ENCODE measurements at regions not wholly inside any gene's neighbourhood (a gene's known extent, or its start where the extent isn't known, plus 50 kb on each side); places are given as distances from the start of the nearest gene placed in this dataset.

DNA sequence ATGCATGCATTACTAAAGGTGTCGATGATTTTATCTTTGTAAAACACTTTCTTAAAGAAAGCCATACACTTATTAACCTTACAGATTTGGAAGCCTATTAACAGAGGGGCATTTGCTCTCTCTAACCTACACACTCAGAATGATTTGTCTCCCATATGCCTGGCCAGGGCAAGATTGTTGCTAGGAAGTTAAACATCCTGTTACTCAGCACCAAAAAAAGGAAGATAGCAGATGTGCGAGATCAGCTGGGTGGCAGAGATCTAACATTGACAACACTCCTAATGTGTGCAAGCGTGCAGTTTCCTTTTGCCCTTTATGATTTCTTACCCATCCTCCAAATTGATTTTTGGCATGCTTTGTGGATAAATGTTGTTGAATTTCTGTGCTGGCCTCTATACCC, 73.9 kb upstream of the TMEM108 start (continued):
- TF ChIP-seq ARID1B (IDR thresholded peaks at IDR 0.05): peak; percentile 57
- peak; percentile 50; the same call in 1 of the 2 replicates for TF ChIP-seq TEAD4 (IDR thresholded peaks at IDR 0.05; ENCODE audit: low read length)
- TF ChIP-seq TEAD4 (CRISPR knock-in tag; IDR thresholded peaks at IDR 0.05; ENCODE audit: borderline replicate concordance): no peak
- no peak for TF ChIP-seq ZC3H8 (IDR thresholded peaks at IDR 0.05)
- TF ChIP-seq NCOA4 (IDR thresholded peaks at IDR 0.05; ENCODE audit: partially characterized antibody): no peak
- TF ChIP-seq TRIM24 (IDR thresholded peaks at IDR 0.05): no peak
- no peak for TF ChIP-seq TAF7 (tag; IDR thresholded peaks at IDR 0.05)
- no peak for TF ChIP-seq HIVEP1 (CRISPR knock-in tag; IDR thresholded peaks at IDR 0.05)
- TF ChIP-seq, protein P1, sequence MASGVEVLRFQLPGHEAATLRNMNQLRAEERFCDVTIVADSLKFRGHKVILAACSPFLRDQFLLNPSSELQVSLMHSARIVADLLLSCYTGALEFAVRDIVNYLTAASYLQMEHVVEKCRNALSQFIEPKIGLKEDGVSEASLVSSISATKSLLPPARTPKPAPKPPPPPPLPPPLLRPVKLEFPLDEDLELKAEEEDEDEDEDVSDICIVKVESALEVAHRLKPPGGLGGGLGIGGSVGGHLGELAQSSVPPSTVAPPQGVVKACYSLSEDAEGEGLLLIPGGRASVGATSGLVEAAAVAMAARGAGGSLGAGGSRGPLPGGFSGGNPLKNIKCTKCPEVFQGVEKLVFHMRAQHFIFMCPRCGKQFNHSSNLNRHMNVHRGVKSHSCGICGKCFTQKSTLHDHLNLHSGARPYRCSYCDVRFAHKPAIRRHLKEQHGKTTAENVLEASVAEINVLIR (CRISPR knock-in tag; IDR thresholded peaks at IDR 0.05): no peak
- no peak for TF ChIP-seq KDM1A (IDR thresholded peaks at IDR 0.05)
- TF ChIP-seq RFX1 (IDR thresholded peaks at IDR 0.05): peak; percentile 33; the same call in 1 of the 2 replicates
- no peak for TF ChIP-seq CCNT2 (IDR thresholded peaks at IDR 0.05; ENCODE audit: borderline replicate concordance, extremely low read depth, insufficient read length, low read depth, low read length)
- no peak for TF ChIP-seq SUPT5H (IDR thresholded peaks at IDR 0.05)
- TF ChIP-seq TARDBP (IDR thresholded peaks at IDR 0.05): no peak
- no peak for TF ChIP-seq ILK (tag; IDR thresholded peaks at IDR 0.05; ENCODE audit: borderline replicate concordance, low read depth)
- TF ChIP-seq MEIS2 (IDR thresholded peaks at IDR 0.05; ENCODE audit: partially characterized antibody): peak; percentile 21
- no peak for TF ChIP-seq FOXM1 (IDR thresholded peaks at IDR 0.05; ENCODE audit: low read depth)
- no peak for TF ChIP-seq FOXM1 (CRISPR knock-in tag; IDR thresholded peaks at IDR 0.05; ENCODE audit: low read depth)
- peak; percentile 27; the same call in 1 of the 2 replicates for TF ChIP-seq CBFA2T3 (IDR thresholded peaks at IDR 0.05)
- TF ChIP-seq, protein P2, sequence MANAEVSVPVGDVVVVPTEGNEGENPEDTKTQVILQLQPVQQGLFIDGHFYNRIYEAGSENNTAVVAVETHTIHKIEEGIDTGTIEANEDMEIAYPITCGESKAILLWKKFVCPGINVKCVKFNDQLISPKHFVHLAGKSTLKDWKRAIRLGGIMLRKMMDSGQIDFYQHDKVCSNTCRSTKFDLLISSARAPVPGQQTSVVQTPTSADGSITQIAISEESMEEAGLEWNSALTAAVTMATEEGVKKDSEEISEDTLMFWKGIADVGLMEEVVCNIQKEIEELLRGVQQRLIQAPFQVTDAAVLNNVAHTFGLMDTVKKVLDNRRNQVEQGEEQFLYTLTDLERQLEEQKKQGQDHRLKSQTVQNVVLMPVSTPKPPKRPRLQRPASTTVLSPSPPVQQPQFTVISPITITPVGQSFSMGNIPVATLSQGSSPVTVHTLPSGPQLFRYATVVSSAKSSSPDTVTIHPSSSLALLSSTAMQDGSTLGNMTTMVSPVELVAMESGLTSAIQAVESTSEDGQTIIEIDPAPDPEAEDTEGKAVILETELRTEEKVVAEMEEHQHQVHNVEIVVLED (CRISPR knock-in tag; IDR thresholded peaks at IDR 0.05): no peak
- TF ChIP-seq CBX5 (IDR thresholded peaks at IDR 0.05; ENCODE audit: borderline replicate concordance, low read depth): no peak
- no peak for TF ChIP-seq ETV5 (CRISPR knock-in tag; IDR thresholded peaks at IDR 0.05; ENCODE audit: low read depth)
- TF ChIP-seq ZNF165 (CRISPR knock-in tag; IDR thresholded peaks at IDR 0.05; ENCODE audit: borderline replicate concordance): no peak
- TF ChIP-seq, protein P3, sequence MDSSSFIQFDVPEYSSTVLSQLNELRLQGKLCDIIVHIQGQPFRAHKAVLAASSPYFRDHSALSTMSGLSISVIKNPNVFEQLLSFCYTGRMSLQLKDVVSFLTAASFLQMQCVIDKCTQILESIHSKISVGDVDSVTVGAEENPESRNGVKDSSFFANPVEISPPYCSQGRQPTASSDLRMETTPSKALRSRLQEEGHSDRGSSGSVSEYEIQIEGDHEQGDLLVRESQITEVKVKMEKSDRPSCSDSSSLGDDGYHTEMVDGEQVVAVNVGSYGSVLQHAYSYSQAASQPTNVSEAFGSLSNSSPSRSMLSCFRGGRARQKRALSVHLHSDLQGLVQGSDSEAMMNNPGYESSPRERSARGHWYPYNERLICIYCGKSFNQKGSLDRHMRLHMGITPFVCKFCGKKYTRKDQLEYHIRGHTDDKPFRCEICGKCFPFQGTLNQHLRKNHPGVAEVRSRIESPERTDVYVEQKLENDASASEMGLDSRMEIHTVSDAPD (CRISPR knock-in tag; IDR thresholded peaks at IDR 0.05): no peak
- TF ChIP-seq TEAD1 (CRISPR knock-in tag; IDR thresholded peaks at IDR 0.05): no peak
- TF ChIP-seq ZNF76 (CRISPR knock-in tag; IDR thresholded peaks at IDR 0.05; ENCODE audit: borderline replicate concordance): no peak
- TF ChIP-seq SIX5 (IDR thresholded peaks at IDR 0.05; ENCODE audit: borderline replicate concordance in 1 of 2, insufficient read depth in 1 of 2, low read depth in 1 of 2, low read length in 2 of 2): no peak
- TF ChIP-seq ZNF778 (CRISPR knock-in tag; IDR thresholded peaks at IDR 0.05): no peak
